Mesenchymal stem cell (in vitro differentiated cells and primary cell): ENCODE measurements at regions not wholly inside any gene's neighbourhood (a gene's known extent, or its start where the extent isn't known, plus 50 kb on each side); places are given as distances from the start of the nearest gene placed in this dataset.
A peak's percentile ranks its signal among the peaks of the same experiment; 100 is the strongest.

Source experiments
- DNase-seq: peaks from one replicate; pipeline ENCODE4 v3.0.0-alpha.2; 2013
- H2AFZ ChIP-seq: one replicate; pipeline ENCODE4 v1.6.1; 2013; ENCODE audit warnings: low read depth, mild to moderate bottlenecking, control low read depth, inconsistent platforms, low read length, moderate library complexity
- H2AK5ac ChIP-seq: 2 replicates; pipeline ENCODE4 v1.6.1; 2013; ENCODE audit warnings: low read length, moderate library complexity, mild to moderate bottlenecking, inconsistent platforms; ENCODE audit not compliant: severe bottlenecking
- H2BK120ac ChIP-seq: one replicate; pipeline ENCODE4 v1.6.1; 2013; ENCODE audit warnings: low read depth, mild to moderate bottlenecking, inconsistent platforms, low read length, moderate library complexity
- H2BK12ac ChIP-seq, 2 experiments: one replicate each; pipeline ENCODE4 v1.6.1; 2013; ENCODE audit warnings: inconsistent platforms in 2 of 2, low read length in 2 of 2, mild to moderate bottlenecking in 2 of 2, moderate library complexity in 2 of 2, control low read depth in 1 of 2
- H2BK15ac ChIP-seq: one replicate; pipeline ENCODE4 v1.6.1; 2013; ENCODE audit warnings: mild to moderate bottlenecking, low read depth, inconsistent platforms; ENCODE audit not compliant: poor library complexity, severe bottlenecking
- H2BK5ac ChIP-seq: 2 replicates; pipeline ENCODE4 v1.6.1; 2013; ENCODE audit warnings: low read depth, mild to moderate bottlenecking, low read length, control low read depth, inconsistent platforms; ENCODE audit not compliant: poor library complexity, severe bottlenecking
- H3K14ac ChIP-seq, 2 experiments: one replicate each; pipeline ENCODE4 v1.6.1; 2013; ENCODE audit warnings: inconsistent platforms in 2 of 2, low read length in 2 of 2, control low read depth in 1 of 2, mild to moderate bottlenecking in 1 of 2, moderate library complexity in 1 of 2
- H3K18ac ChIP-seq, 2 experiments: one replicate each; pipeline ENCODE4 v1.6.1; 2013; ENCODE audit warnings: inconsistent platforms in 2 of 2, low read length in 2 of 2, control low read depth in 1 of 2, low read depth in 1 of 2, mild to moderate bottlenecking in 1 of 2
- H3K23ac ChIP-seq, 2 experiments: one replicate each; pipeline ENCODE4 v1.6.1; 2013; ENCODE audit warnings: inconsistent platforms in 2 of 2, low read length in 2 of 2, mild to moderate bottlenecking in 2 of 2, moderate library complexity in 2 of 2, control low read depth in 1 of 2
- H3K27ac ChIP-seq: 2 replicates; pipeline ENCODE4 v1.5.1; 2013; ENCODE audit warnings: mild to moderate bottlenecking, moderate library complexity, low read length, control low read depth, inconsistent platforms; ENCODE audit not compliant: poor library complexity, severe bottlenecking
- H3K27me3 ChIP-seq, 2 experiments: 2 replicates each; pipeline versions ENCODE4 v1.6.1 to v1.7.0; 2013; ENCODE audit warnings: low read length in 2 of 2, mild to moderate bottlenecking in 2 of 2, moderate library complexity in 2 of 2, control low read depth in 1 of 2, inconsistent platforms in 1 of 2; ENCODE audit not compliant: control insufficient read depth in 1 of 2, insufficient read depth in 1 of 2
- H3K36me3 ChIP-seq, 2 experiments: 2 replicates each; pipeline versions ENCODE4 v1.6.1 to v1.7.0; 2013; ENCODE audit warnings: low read length in 2 of 2, control low read depth in 1 of 2, inconsistent platforms in 1 of 2, low read depth in 1 of 2, mild to moderate bottlenecking in 1 of 2; ENCODE audit not compliant: insufficient read depth in 2 of 2, control insufficient read depth in 1 of 2
- H3K4ac ChIP-seq, 2 experiments: one replicate each; pipeline ENCODE4 v1.6.1; 2013; ENCODE audit warnings: inconsistent platforms in 2 of 2, low read length in 2 of 2, mild to moderate bottlenecking in 2 of 2, moderate library complexity in 2 of 2, control low read depth in 1 of 2, low read depth in 1 of 2
- H3K4me1 ChIP-seq: 2 replicates; pipeline ENCODE4 v1.6.1; 2013; ENCODE audit warnings: low read depth, low read length, control low read depth; ENCODE audit not compliant: control insufficient read depth, insufficient read depth
- H3K4me2 ChIP-seq: 2 replicates; pipeline ENCODE4 v1.6.1; 2013; ENCODE audit warnings: low read length, mild to moderate bottlenecking, inconsistent platforms; ENCODE audit not compliant: poor library complexity, severe bottlenecking
- H3K4me3 ChIP-seq, 2 experiments: 2 replicates each; pipeline versions ENCODE4 v1.5.1 to v1.7.0; 2013; ENCODE audit warnings: low read length in 2 of 2, mild to moderate bottlenecking in 2 of 2, control low read depth in 1 of 2, low read depth in 1 of 2; ENCODE audit not compliant: insufficient read depth in 1 of 2
- H3K79me1 ChIP-seq: replicated peaks from 2 replicates; pipeline ENCODE4 v1.6.1; 2013; ENCODE audit warnings: mild to moderate bottlenecking, control low read depth, low read length, inconsistent platforms; ENCODE audit not compliant: poor library complexity, severe bottlenecking
- H3K9ac ChIP-seq: 2 replicates; pipeline ENCODE4 v1.7.0; 2013; ENCODE audit warnings: mild to moderate bottlenecking, low read length, moderate library complexity
- H3K9me3 ChIP-seq: 2 replicates; pipeline ENCODE4 v1.7.0; 2013; ENCODE audit warnings: mild to moderate bottlenecking, low read length; ENCODE audit not compliant: control insufficient read depth
- H4K8ac ChIP-seq: one replicate; pipeline ENCODE4 v1.6.1; 2013; ENCODE audit warnings: inconsistent platforms, mild to moderate bottlenecking, low read length, moderate library complexity
- H4K91ac ChIP-seq: one replicate; pipeline ENCODE4 v1.6.1; 2013; ENCODE audit warnings: mild to moderate bottlenecking, low read length, inconsistent platforms
- WGBS: methylation state at CpG from one replicate; pipeline ENCODE4 v1.1.7; 2013; ENCODE audit warnings: mixed read lengths; 5-methylcytosine and 5-hydroxymethylcytosine counted together

DNA sequence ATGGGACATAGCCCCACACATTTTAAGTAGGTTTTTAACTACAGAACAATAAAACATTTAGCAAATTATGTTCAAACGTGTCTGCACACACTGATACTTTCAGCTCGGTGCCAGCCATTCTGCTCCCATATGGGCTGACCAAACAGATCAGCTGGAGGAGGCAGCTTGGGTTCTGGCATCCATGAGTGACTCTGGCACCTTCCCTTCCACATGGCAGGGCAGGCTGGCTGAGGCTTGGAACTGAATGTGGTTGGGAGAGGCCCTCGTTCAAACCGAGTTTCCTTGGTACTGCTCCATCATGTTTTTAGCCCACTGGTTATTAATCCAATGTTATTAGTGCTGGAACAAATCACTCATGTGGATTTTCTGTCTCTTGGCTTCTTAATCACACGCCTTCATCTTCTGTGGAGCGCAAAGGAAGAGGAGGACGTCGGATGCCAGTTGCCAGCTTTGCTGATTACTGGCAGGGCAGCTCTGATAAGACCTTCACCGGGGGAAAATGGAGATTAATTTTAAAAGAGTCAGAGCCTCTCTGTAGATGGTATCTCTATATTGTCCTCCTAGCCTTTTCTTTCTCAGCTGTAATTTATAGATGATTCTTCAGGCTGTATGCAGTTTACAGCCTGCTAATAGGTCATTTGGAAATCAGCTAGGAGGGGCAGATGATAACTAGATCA lies 93.1 kb upstream of the TIAM2 start:
- Histone ChIP-seq H3K79me1 (peaks cover 27% of the 10 kb centered on the region), H3K9me3 (no peaks in the 10 kb centered on the region), H3K4ac (no peak overlapping the region), H2BK12ac (no peak overlapping the region), H3K9ac (no peak overlapping the region), H3K4me3 (no peak overlapping the region), H3K4me2 (no peak overlapping the region), H3K27me3 (no peaks in the 10 kb centered on the region), H4K8ac (no peak overlapping the region), H2BK5ac (no peak overlapping the region), H3K27ac (no peak overlapping the region), H3K18ac (no peak overlapping the region), H2AK5ac (no peak overlapping the region), H3K14ac (no peak overlapping the region), H2AFZ (no peak overlapping the region), H2BK120ac (no peak overlapping the region), H3K4me1 (peaks cover 1% of the 10 kb centered on the region), H3K36me3 (peaks cover 4 to 12% of the 10 kb centered on the region in 2 experiments), H4K91ac (no peak overlapping the region), H2BK15ac (no peak overlapping the region), H3K23ac (no peak overlapping the region)
- 99% methylated on average over 7 of the region's 9 CpGs for WGBS
- no peak for DNase-seq

DNA sequence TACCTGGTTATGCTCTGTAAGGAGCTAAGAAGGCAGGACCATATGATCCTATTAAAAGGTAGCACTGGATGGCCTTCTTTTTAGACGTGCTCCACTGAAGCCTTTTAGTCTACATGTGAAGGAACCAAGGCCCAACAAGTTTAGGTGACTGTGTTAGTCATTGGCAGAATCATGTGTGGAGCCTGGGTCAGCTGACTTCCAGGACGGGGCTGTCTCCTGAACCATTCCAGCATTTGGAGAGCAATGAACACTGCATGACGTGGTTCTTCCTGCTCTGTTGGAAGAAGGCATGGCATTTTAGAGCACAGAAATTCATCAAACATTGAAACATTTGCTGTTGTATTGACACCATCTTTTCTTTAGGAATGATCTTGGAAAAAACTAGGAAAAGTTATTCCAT lies 87.8 kb upstream of the TIAM2 start:
- Histone ChIP-seq H3K9me3 (no peaks in the 10 kb centered on the region), H3K27me3 (no peaks in the 10 kb centered on the region), H3K18ac (no peak overlapping the region), H3K23ac (no peak overlapping the region), H3K36me3 (peaks cover 8 to 10% of the 10 kb centered on the region in 2 experiments), H3K4ac (no peak overlapping the region), H2BK120ac (no peak overlapping the region), H3K79me1 (peaks cover 11% of the 10 kb centered on the region), H2AK5ac (no peak overlapping the region), H3K27ac (no peak overlapping the region), H2BK12ac (no peak overlapping the region), H2BK5ac (no peak overlapping the region), H2BK15ac (no peak overlapping the region), H3K14ac (no peak overlapping the region), H3K9ac (no peak overlapping the region), H2AFZ (no peak overlapping the region), H4K91ac (no peak overlapping the region), H3K4me1 (no peaks in the 10 kb centered on the region), H4K8ac (no peak overlapping the region), H3K4me2 (no peak overlapping the region), H3K4me3 (no peak overlapping the region)
- 50% methylated on average over 2 of the region's 3 CpGs for WGBS
- DNase-seq: no peak

DNA sequence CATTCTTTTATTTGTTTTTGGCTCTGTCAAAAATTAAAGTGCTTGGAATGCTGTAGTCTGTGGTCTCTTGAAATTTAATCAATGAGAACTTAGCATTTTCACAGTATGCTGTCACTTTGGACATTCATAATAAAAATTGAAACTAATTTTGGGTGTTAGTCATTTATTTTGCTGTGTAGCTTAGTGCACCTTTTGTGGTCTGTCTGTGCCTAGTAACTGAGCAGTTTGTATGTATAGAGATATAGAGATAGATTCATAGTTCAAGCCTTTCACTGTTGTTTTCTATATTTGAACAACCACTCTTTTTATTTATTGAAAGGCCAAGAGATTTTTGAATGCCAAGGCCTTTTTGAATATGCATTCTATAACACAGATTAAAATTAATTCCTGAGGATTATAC lies 86.4 kb upstream of the TIAM2 start:
- Histone ChIP-seq H2AFZ (no peak overlapping the region), H4K91ac (no peak overlapping the region), H3K4me1 (no peaks in the 10 kb centered on the region), H3K23ac (no peak overlapping the region), H3K27me3 (no peaks in the 10 kb centered on the region), H3K4me3 (no peak overlapping the region), H3K4me2 (no peak overlapping the region), H3K36me3 (peaks cover 5 to 8% of the 10 kb centered on the region in 2 experiments), H2BK12ac (no peak overlapping the region), H3K18ac (no peak overlapping the region), H3K4ac (no peak overlapping the region), H3K9me3 (no peaks in the 10 kb centered on the region), H3K14ac (no peak overlapping the region), H4K8ac (no peak overlapping the region), H3K9ac (no peak overlapping the region), H2BK5ac (no peak overlapping the region), H3K27ac (no peak overlapping the region), H3K79me1 (peaks cover 6% of the 10 kb centered on the region), H2BK120ac (no peak overlapping the region), H2BK15ac (no peak overlapping the region), H2AK5ac (no peak overlapping the region)
- no peak for DNase-seq

DNA sequence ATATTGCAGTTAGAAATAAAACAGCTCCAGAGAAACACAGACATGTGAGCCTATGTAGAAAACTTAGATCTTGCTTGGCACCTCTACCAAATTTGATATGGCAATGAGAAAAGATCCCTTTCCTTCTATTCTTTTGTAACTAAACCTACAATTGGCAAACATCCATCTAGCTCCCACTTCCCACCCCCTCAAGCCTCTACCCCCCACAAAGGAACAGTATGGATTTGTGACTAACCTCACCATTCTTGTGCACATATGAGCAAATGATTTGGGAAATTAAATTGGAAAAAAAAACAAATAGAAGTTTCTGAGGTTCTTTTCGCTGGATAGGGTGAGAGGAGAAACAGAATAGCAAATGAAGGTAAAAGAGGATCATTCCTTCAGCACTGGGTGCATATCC lies 85.8 kb upstream of the TIAM2 start:
- H4K91ac ChIP-seq: no peak overlapping the region
- H3K23ac ChIP-seq: no peak overlapping the region
- H3K4ac ChIP-seq: no peak overlapping the region
- peak overlapping the region; percentile 44 for H3K9ac ChIP-seq
- H3K27ac ChIP-seq: no peak overlapping the region
- no peaks in the 10 kb centered on the region for H3K27me3 ChIP-seq
- H3K36me3 ChIP-seq: peaks cover 5 to 8% of the 10 kb centered on the region in 2 experiments
- no peak overlapping the region for H3K4me2 ChIP-seq
- H3K9me3 ChIP-seq: no peaks in the 10 kb centered on the region
- no peak overlapping the region for H2AFZ ChIP-seq
- no peak overlapping the region for H2BK5ac ChIP-seq
- H3K14ac ChIP-seq: no peak overlapping the region
- H2BK12ac ChIP-seq: no peak overlapping the region
- 96% methylated on average over 1 of the region's 1 CpG for WGBS
- no peaks in the 10 kb centered on the region for H3K4me1 ChIP-seq
- peaks cover 6% of the 10 kb centered on the region for H3K79me1 ChIP-seq
- no peak overlapping the region for H2AK5ac ChIP-seq
- no peak overlapping the region for H4K8ac ChIP-seq
- no peak for DNase-seq
- H2BK15ac ChIP-seq: no peak overlapping the region
- peak overlapping the region in 1 of 2 experiments; percentile 39 for H3K4me3 ChIP-seq
- no peak overlapping the region for H2BK120ac ChIP-seq
- H3K18ac ChIP-seq: no peak overlapping the region
